GM12865 (cell line): ENCODE measurements at regions not wholly inside any gene's neighbourhood (a gene's known extent, or its start where the extent isn't known, plus 50 kb on each side); places are given as distances from the start of the nearest gene placed in this dataset.

ENCODE experiments used
- DNase-seq: peaks from one replicate; pipeline ENCODE4 v3.0.0; 2010; ENCODE audit warnings: low read depth
- H3K4me3 ChIP-seq: 2 replicates; pipeline ENCODE4 v1.5.1; 2011; ENCODE audit warnings: mild to moderate bottlenecking, low read depth, low read length, control low read depth
- CTCF ChIP-seq: IDR thresholded peaks from 2 replicates; pipeline ENCODE4 v1.5.1; 2011; ENCODE audit warnings: low read length, control low read depth, low read depth, inconsistent platforms; ENCODE audit not compliant: insufficient read depth; ENCODE audit errors: missing control alignments

DNA sequence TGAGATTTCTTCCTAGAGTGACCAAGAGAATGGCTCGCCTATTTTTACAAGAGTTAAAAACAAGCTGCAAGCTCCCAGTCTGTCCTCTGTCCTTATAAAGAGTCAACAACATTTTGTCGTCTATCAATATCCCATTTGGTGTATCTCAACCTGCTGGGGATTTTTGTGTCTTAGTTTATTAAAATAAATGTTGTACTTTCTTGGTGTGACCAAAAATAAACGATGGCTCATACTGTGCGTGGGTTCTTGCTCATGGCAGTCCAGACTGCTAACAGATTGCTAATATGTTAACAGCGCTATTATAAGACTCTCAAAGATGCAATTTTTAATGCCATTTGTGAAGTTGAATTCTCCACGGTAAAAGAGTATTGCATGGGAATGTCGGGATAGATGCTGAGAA lies 569.9 kb downstream of the GABRG2 start:
- no peak for DNase-seq
- H3K4me3 ChIP-seq, result no peak overlapping the region
- TF ChIP-seq CTCF, result no peak

- no peak for DNase-seq
- H3K4me3 ChIP-seq, result no peak overlapping the region
- no peak for TF ChIP-seq CTCF
Measured at GRCh38 chr5:162638849-162639248, 571.3 kb downstream of the GABRG2 start.

DNA sequence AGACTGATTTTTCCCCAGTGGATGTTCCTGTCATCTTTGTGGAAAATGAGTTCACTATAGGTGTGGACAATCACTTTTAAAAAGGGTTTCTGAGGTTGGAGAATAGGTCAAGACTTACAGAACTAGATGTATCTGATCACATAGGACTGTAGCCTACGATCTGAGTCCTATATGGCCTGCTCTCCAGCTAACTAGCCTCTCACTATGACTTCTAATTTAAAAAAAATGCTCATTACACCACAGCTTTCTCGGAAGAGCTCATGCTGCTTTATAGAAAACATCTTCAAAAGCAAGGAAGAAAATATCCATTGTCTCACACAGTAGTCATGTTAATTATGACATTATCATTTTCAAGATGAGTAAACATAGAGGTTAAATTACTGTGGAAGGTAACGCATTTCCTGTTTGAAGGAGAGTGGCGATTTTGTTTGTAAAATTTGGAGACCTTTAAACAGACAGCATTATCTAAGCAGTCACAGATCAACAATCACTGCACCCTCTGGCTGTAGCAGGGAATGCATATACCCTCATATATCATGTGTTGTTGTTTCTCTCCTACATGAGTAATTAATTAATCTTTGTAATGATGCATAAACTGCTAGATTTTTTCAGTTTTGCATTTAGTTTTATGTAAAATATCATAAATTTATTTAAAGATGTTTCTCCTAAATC lies 573.7 kb downstream of the GABRG2 start:
- no peak for TF ChIP-seq CTCF
- no peak for DNase-seq
- no peak overlapping the region for H3K4me3 ChIP-seq

GRCh38 chr5:162654661-162655405 lies 587.3 kb downstream of the GABRG2 start:
- DNase-seq, result no peak
- no peak for TF ChIP-seq CTCF
- H3K4me3 ChIP-seq, result no peak overlapping the region

GRCh38 chr5:162657076-162657475 lies 589.5 kb downstream of the GABRG2 start:
- TF ChIP-seq CTCF, result no peak
- no peak overlapping the region for H3K4me3 ChIP-seq
- DNase-seq, result no peak

- DNase-seq, result no peak
- TF ChIP-seq CTCF, result no peak
- no peak overlapping the region for H3K4me3 ChIP-seq
Measured at GRCh38 chr5:162664846-162665245, 597.3 kb downstream of the GABRG2 start.
